Calu3 (cell line): ENCODE measurements at regions not wholly inside any gene's neighbourhood (a gene's known extent, or its start where the extent isn't known, plus 50 kb on each side); places are given as distances from the start of the nearest gene placed in this dataset.

Experiments used
- BruUV-seq: library from RNA; stranded (reverse); fragments of 400-500 nt; replicated peaks from 2 replicates; lab custom pipeline; 2021; lab: Mats Ljungman, UMichigan
- CTCF ChIA-PET: fragments of 300-600 bp; sonication (Branson Sonifier 250); formaldehyde crosslinking; loops from one replicate; lab custom pipeline; 2022; ENCODE audit warnings: antibody characterized with exemption; lab: Charles Lee
- DNase-seq: peaks from one replicate; pipeline ENCODE4 v3.0.0; 2022
- H3K27ac Mint-ChIP-seq: one replicate; pipeline ENCODE4 v1.8.0; 2022; ENCODE audit warnings: mixed read lengths; ENCODE audit not compliant: unreplicated experiment
- H3K27me3 Mint-ChIP-seq: one replicate; pipeline ENCODE4 v1.8.0; 2022; ENCODE audit warnings: mixed read lengths; ENCODE audit not compliant: unreplicated experiment
- H3K36me3 Mint-ChIP-seq: one replicate; pipeline ENCODE4 v1.8.0; 2022; ENCODE audit warnings: mild to moderate bottlenecking, moderate library complexity, mixed read lengths; ENCODE audit not compliant: insufficient read depth, unreplicated experiment
- H3K4me1 Mint-ChIP-seq: one replicate; pipeline ENCODE4 v1.8.0; 2022; ENCODE audit warnings: mild to moderate bottlenecking, low read depth, mixed read lengths; ENCODE audit not compliant: unreplicated experiment
- H3K4me3 Mint-ChIP-seq: one replicate; pipeline ENCODE4 v1.8.0; 2022; ENCODE audit warnings: mild to moderate bottlenecking, low read depth, moderate library complexity, mixed read lengths; ENCODE audit not compliant: unreplicated experiment
- H3K9me3 Mint-ChIP-seq: one replicate; pipeline ENCODE4 v1.8.0; 2022; ENCODE audit warnings: low read depth, mixed read lengths; ENCODE audit not compliant: unreplicated experiment
- CTCF ChIP-seq: fragments of 200-600 bp; IDR thresholded peaks from one replicate; pipeline ENCODE4 v1.8.0; 2022; ENCODE audit warnings: antibody characterized with exemption; ENCODE audit not compliant: unreplicated experiment
- intact Hi-C: fragments of 100-400 bp; cut with micrococcal nuclease; formaldehyde crosslinking; loops from one replicate; pipeline ENCODE4 v1.10.0; 2022; ENCODE audit not compliant: unreplicated experiment

DNA sequence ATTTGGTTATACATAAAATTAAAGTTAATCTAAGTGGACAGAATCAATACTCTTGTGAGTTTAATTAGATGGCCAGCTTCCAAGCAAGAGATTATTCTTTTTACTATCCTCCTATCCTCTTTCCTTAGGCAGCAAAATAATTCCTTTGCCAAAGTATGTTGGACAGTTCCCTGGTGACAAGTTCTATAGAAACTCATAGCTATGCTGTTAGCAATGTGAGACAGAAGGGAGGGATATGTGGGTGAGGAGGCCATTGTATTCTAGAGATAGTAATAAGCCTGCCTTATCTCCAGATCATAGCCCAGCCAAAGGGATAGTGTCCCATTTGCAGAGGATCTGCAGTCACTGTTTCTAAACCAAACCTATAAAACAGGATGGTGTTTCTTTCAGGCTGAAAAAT is 181.6 kb upstream of the HDAC9 start:
- Mint-ChIP-seq H3K27me3 (no peaks in the 10 kb centered on the region), H3K4me3 (no peak overlapping the region), H3K27ac (no peak overlapping the region), H3K36me3 (no peaks in the 10 kb centered on the region), H3K4me1 (no peaks in the 10 kb centered on the region), H3K9me3 (no peaks in the 10 kb centered on the region)
- no peak for TF ChIP-seq CTCF
- CTCF ChIA-PET, result no interaction called here
- no TSS peak for BruUV-seq
- no peak for DNase-seq
- intact Hi-C loops, result no loop called here

- intact Hi-C loops, result no loop called here
- no peak for DNase-seq
- H3K27me3 Mint-ChIP-seq, result no peaks in the 10 kb centered on the region
- BruUV-seq, result no TSS peak
- no peak overlapping the region for H3K27ac Mint-ChIP-seq
- H3K9me3 Mint-ChIP-seq, result no peaks in the 10 kb centered on the region
- CTCF ChIA-PET, result no interaction called here
- no peaks in the 10 kb centered on the region for H3K36me3 Mint-ChIP-seq
- TF ChIP-seq CTCF, result no peak
- H3K4me1 Mint-ChIP-seq, result peaks cover 4% of the 10 kb centered on the region
- H3K4me3 Mint-ChIP-seq, result no peak overlapping the region
Observed at GRCh38 chr7:18315241-18315640, 180.3 kb upstream of the HDAC9 start.

- intact Hi-C loops, result no loop called here
- BruUV-seq, result no TSS peak
- TF ChIP-seq CTCF, result no peak
- CTCF ChIA-PET, result no interaction called here
- Mint-ChIP-seq H3K36me3 (no peaks in the 10 kb centered on the region), H3K27me3 (no peaks in the 10 kb centered on the region), H3K4me1 (peaks cover 16% of the 10 kb centered on the region), H3K27ac (no peak overlapping the region), H3K4me3 (no peak overlapping the region), H3K9me3 (no peaks in the 10 kb centered on the region)
- no peak for DNase-seq
Observed at GRCh38 chr7:18317941-18318340, 177.6 kb upstream of the HDAC9 start.

DNA sequence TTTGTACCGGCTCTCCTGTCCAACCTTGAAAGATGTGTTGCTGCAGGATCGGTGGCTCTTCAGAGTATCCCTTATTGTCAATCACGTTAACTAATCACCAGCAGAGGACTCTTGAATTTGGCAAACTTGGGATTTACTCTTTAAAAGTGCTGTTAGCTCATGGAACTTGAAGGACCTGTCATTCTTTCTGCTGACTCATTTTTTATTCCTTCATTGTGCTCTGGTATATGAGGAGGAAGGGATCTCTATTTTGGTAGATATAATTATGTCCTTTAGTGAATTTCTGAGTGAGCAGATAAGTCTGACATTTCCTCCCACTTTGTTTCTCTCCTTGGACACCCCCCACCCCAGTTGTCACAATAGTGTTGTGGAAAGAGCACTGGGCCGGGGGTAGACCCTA is 175.1 kb upstream of the HDAC9 start:
- H3K27me3 Mint-ChIP-seq, result no peaks in the 10 kb centered on the region
- no peak for DNase-seq
- CTCF ChIA-PET, result interaction anchor here (0.8 to 2.0 kb wide), 6 partner anchors 195 to 614 kb away, joined by 3 to 8 read pairs (median 5); no protein-coding TSS in a partner anchor
- H3K4me3 Mint-ChIP-seq, result no peak overlapping the region
- H3K36me3 Mint-ChIP-seq, result no peaks in the 10 kb centered on the region
- peaks cover 16% of the 10 kb centered on the region for H3K4me1 Mint-ChIP-seq
- no peak overlapping the region for H3K27ac Mint-ChIP-seq
- no peak for TF ChIP-seq CTCF
- BruUV-seq, result no TSS peak
- H3K9me3 Mint-ChIP-seq, result no peaks in the 10 kb centered on the region
- intact Hi-C loops, result loop anchor here (2.0 to 10.0 kb wide), 4 partner anchors 106 to 232 kb away; no protein-coding TSS in a partner anchor
